ENCODE measurements at regions not wholly inside any gene's neighbourhood (a gene's known extent, or its start where the extent isn't known, plus 50 kb on each side); places are given as distances from the start of the nearest gene placed in this dataset.

GRCh38 chr18:22265838-22266237, 96.4 kb downstream of the GATA6 start:
- DNase-seq (ENCODE audit: low spot score) (no peak), ATAC-seq (ENCODE audit: insufficient number of reproducible peaks, low FRiP score, low read depth) (no peak)
- H3K9me3 ChIP-seq: no peaks in the 10 kb centered on the region
- no peak overlapping the region for H3K4me3 ChIP-seq
- no peaks in the 10 kb centered on the region for H3K27me3 ChIP-seq (replicated peaks; ENCODE audit: insufficient read depth)
- H3K36me3 ChIP-seq: no peaks in the 10 kb centered on the region
- H3K4me1 ChIP-seq (ENCODE audit: control insufficient read depth in 1 of 2, low read depth in 2 of 2): no peaks in the 10 kb centered on the region
- TF ChIP-seq CTCF (IDR thresholded peaks at IDR 0.05): no peak
- H3K27ac ChIP-seq: no peak overlapping the region

GRCh38 chr18:22260208-22260820, 90.9 kb downstream of the GATA6 start:
- Histone ChIP-seq H3K4me1 (ENCODE audit: control insufficient read depth in 1 of 2, low read depth in 2 of 2) (no peaks in the 10 kb centered on the region), H3K36me3 (no peaks in the 10 kb centered on the region), H3K27me3 (replicated peaks; ENCODE audit: insufficient read depth) (no peaks in the 10 kb centered on the region), H3K27ac (no peak overlapping the region), H3K9me3 (no peaks in the 10 kb centered on the region), H3K4me3 (no peak overlapping the region)
- TF ChIP-seq CTCF (IDR thresholded peaks at IDR 0.05): no peak
- ATAC-seq (ENCODE audit: insufficient number of reproducible peaks, low FRiP score, low read depth) (no peak), DNase-seq (ENCODE audit: low spot score) (no peak)

GRCh38 chr18:22257022-22257543, 87.7 kb downstream of the GATA6 start:
- DNase-seq (ENCODE audit: low spot score): no peak
- no peak for ATAC-seq (ENCODE audit: insufficient number of reproducible peaks, low FRiP score, low read depth)
- TF ChIP-seq CTCF (IDR thresholded peaks at IDR 0.05): no peak
- H3K4me3 ChIP-seq: no peak overlapping the region
- peaks cover 4 to 5% of the 10 kb centered on the region in 2 donors for H3K4me1 ChIP-seq (ENCODE audit: control insufficient read depth in 1 of 2, low read depth in 2 of 2)
- no peak overlapping the region for H3K27ac ChIP-seq
- no peaks in the 10 kb centered on the region for H3K9me3 ChIP-seq
- no peaks in the 10 kb centered on the region for H3K27me3 ChIP-seq (replicated peaks; ENCODE audit: insufficient read depth)
- H3K36me3 ChIP-seq: no peaks in the 10 kb centered on the region

GRCh38 chr18:22254088-22254487, 84.7 kb downstream of the GATA6 start:
- H3K27me3 ChIP-seq (replicated peaks; ENCODE audit: insufficient read depth): no peaks in the 10 kb centered on the region
- DNase-seq (ENCODE audit: low spot score) (no peak), ATAC-seq (ENCODE audit: insufficient number of reproducible peaks, low FRiP score, low read depth) (no peak)
- no peak overlapping the region for H3K27ac ChIP-seq
- H3K4me3 ChIP-seq: no peak overlapping the region
- H3K36me3 ChIP-seq: no peaks in the 10 kb centered on the region
- TF ChIP-seq CTCF (IDR thresholded peaks at IDR 0.05): no peak
- no peaks in the 10 kb centered on the region for H3K9me3 ChIP-seq
- peaks cover 4 to 5% of the 10 kb centered on the region in 2 donors for H3K4me1 ChIP-seq (ENCODE audit: control insufficient read depth in 1 of 2, low read depth in 2 of 2)

GRCh38 chr18:22253676-22254075, 84.3 kb downstream of the GATA6 start:
- H3K36me3 ChIP-seq: no peaks in the 10 kb centered on the region
- no peak for TF ChIP-seq CTCF (IDR thresholded peaks at IDR 0.05)
- peaks cover 4 to 5% of the 10 kb centered on the region in 2 donors for H3K4me1 ChIP-seq (ENCODE audit: control insufficient read depth in 1 of 2, low read depth in 2 of 2)
- DNase-seq (ENCODE audit: low spot score) (no peak), ATAC-seq (ENCODE audit: insufficient number of reproducible peaks, low FRiP score, low read depth) (no peak)
- H3K4me3 ChIP-seq: no peak overlapping the region
- H3K27ac ChIP-seq: no peak overlapping the region
- H3K27me3 ChIP-seq (replicated peaks; ENCODE audit: insufficient read depth): no peaks in the 10 kb centered on the region
- H3K9me3 ChIP-seq: no peaks in the 10 kb centered on the region
